COLO668 (cell line): ENCODE measurements at regions not wholly inside any gene's neighbourhood (a gene's known extent, or its start where the extent isn't known, plus 50 kb on each side); places are given as distances from the start of the nearest gene placed in this dataset.

Source experiments
- DNase-seq: peaks from one replicate; lab custom pipeline; 2025; ENCODE audit not compliant: unreplicated experiment; lab: John Stamatoyannopoulos, UW

GRCh38 chr2:145015561-145015960 is 495.6 kb upstream of the ZEB2 start:
- no peak for DNase-seq

GRCh38 chr2:145012806-145013205 is 492.9 kb upstream of the ZEB2 start:
- DNase-seq, result peak; percentile 3

GRCh38 chr2:145012214-145012670 is 492.3 kb upstream of the ZEB2 start:
- peak; percentile 6 for DNase-seq

- no peak for DNase-seq
Observed at GRCh38 chr2:145010635-145011034, 490.7 kb upstream of the ZEB2 start.

GRCh38 chr2:145007960-145008263 is 488.0 kb upstream of the ZEB2 start:
- no peak for DNase-seq

- DNase-seq, result no peak
Observed at GRCh38 chr2:145007093-145007959, 487.4 kb upstream of the ZEB2 start.

GRCh38 chr2:145002624-145003023 is 482.7 kb upstream of the ZEB2 start:
- DNase-seq, result no peak

- DNase-seq, result no peak
Observed at GRCh38 chr2:145000376-145000775, 480.5 kb upstream of the ZEB2 start.

- no peak for DNase-seq
Observed at GRCh38 chr2:144999936-145000335, 480.0 kb upstream of the ZEB2 start.

- DNase-seq, result no peak
Observed at GRCh38 chr2:144999071-144999875, 479.4 kb upstream of the ZEB2 start.

- no peak for DNase-seq
Observed at GRCh38 chr2:144998435-144998834, 478.5 kb upstream of the ZEB2 start.

GRCh38 chr2:144996225-144996795 is 476.4 kb upstream of the ZEB2 start:
- DNase-seq, result no peak

GRCh38 chr2:144995482-144995881 is 475.6 kb upstream of the ZEB2 start:
- DNase-seq, result no peak

GRCh38 chr2:144990661-144991060 is 470.7 kb upstream of the ZEB2 start:
- no peak for DNase-seq

- no peak for DNase-seq
Observed at GRCh38 chr2:144989579-144990270, 469.8 kb upstream of the ZEB2 start.

- no peak for DNase-seq
Observed at GRCh38 chr2:144988591-144988990, 468.7 kb upstream of the ZEB2 start.

- DNase-seq, result no peak
Observed at GRCh38 chr2:144986691-144987090, 466.8 kb upstream of the ZEB2 start.

- DNase-seq, result no peak
Observed at GRCh38 chr2:144984038-144984437, 464.1 kb upstream of the ZEB2 start.

GRCh38 chr2:144983107-144983506 is 463.2 kb upstream of the ZEB2 start:
- DNase-seq, result no peak

GRCh38 chr2:144982481-144982880 is 462.6 kb upstream of the ZEB2 start:
- DNase-seq, result no peak

GRCh38 chr2:144975881-144976280 is 456.0 kb upstream of the ZEB2 start:
- no peak for DNase-seq
